Choroid plexus epithelial cell (primary cell): ENCODE measurements at regions not wholly inside any gene's neighbourhood (a gene's known extent, or its start where the extent isn't known, plus 50 kb on each side); places are given as distances from the start of the nearest gene placed in this dataset.

Experiments
- DNase-seq: peaks from one replicate; pipeline ENCODE4 v3.0.0-alpha.2; 2010; ENCODE audit warnings: low read depth
- H3K4me3 ChIP-seq: 2 replicates; pipeline ENCODE4 v1.5.1; 2011; ENCODE audit warnings: low read depth, mild to moderate bottlenecking, control low read depth, low read length, moderate library complexity
- CTCF ChIP-seq: conservative IDR thresholded peaks from 2 replicates; pipeline ENCODE4 v1.5.1; 2011; ENCODE audit warnings: low read depth, mild to moderate bottlenecking, control low read depth, inconsistent platforms, low read length, moderate library complexity

- no peak for TF ChIP-seq CTCF
- H3K4me3 ChIP-seq: no peak overlapping the region
- DNase-seq: peak; percentile 25
Observed at GRCh38 chr15:98120561-98120960, 160.1 kb downstream of the ARRDC4 start.

GRCh38 chr15:98121536-98121935 lies 161.0 kb downstream of the ARRDC4 start:
- no peak for DNase-seq
- no peak overlapping the region for H3K4me3 ChIP-seq
- no peak for TF ChIP-seq CTCF

GRCh38 chr15:98121957-98122356 lies 161.5 kb downstream of the ARRDC4 start:
- no peak for TF ChIP-seq CTCF
- H3K4me3 ChIP-seq: no peak overlapping the region
- DNase-seq: peak; percentile 22

- TF ChIP-seq CTCF: no peak
- DNase-seq: no peak
- no peak overlapping the region for H3K4me3 ChIP-seq
Observed at GRCh38 chr15:98123297-98123696, 162.8 kb downstream of the ARRDC4 start.

GRCh38 chr15:98123834-98124233 lies 163.3 kb downstream of the ARRDC4 start:
- no peak for TF ChIP-seq CTCF
- DNase-seq: no peak
- no peak overlapping the region for H3K4me3 ChIP-seq

GRCh38 chr15:98124581-98124980 lies 164.1 kb downstream of the ARRDC4 start:
- DNase-seq: no peak
- TF ChIP-seq CTCF: no peak
- no peak overlapping the region for H3K4me3 ChIP-seq

- no peak for TF ChIP-seq CTCF
- no peak for DNase-seq
- H3K4me3 ChIP-seq: no peak overlapping the region
Observed at GRCh38 chr15:98126326-98127085, 166.0 kb downstream of the ARRDC4 start.
